NCI-H748 (cell line): ENCODE measurements at regions not wholly inside any gene's neighbourhood (a gene's known extent, or its start where the extent isn't known, plus 50 kb on each side); places are given as distances from the start of the nearest gene placed in this dataset.
"Not testable (repeated sequence)": the region's sequence is repeated elsewhere in the genome, so short reads cannot be mapped to it uniquely, and the experiment has no call there.

Source experiments
- DNase-seq: peaks from one replicate; lab custom pipeline; 2025; ENCODE audit not compliant: unreplicated experiment; lab: John Stamatoyannopoulos, UW

DNA sequence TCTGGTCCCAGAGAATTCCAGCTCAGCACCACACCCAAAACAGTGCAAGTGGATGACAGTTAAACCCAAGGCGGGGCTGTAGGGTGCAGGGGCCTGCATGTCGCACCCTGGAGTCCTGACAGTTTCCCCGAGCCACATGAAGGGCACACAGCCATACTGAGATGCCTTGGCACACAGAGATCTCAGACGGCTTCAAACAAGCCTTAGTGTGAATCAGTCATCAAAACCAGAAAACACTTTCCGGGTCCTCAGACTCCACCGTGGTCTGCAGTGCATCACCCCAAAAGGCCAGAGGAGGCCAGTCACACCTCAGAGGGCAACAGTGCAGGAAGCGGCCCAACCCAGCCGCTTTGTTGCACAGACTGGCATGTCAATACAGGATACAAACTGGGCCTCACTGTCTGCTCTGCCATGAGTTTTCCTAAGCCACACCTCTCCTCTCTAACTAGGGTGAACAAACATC lies 64.6 kb upstream of the ENPP6 start:
- peak; percentile 48 for DNase-seq

GRCh38 chr4:184281231-184282139 lies 63.8 kb upstream of the ENPP6 start:
- DNase-seq, result no peak

- no peak for DNase-seq
Observed at GRCh38 chr4:184280591-184281071, 63.0 kb upstream of the ENPP6 start.

- no peak for DNase-seq
Observed at GRCh38 chr4:184280137-184280536, 62.5 kb upstream of the ENPP6 start.

DNA sequence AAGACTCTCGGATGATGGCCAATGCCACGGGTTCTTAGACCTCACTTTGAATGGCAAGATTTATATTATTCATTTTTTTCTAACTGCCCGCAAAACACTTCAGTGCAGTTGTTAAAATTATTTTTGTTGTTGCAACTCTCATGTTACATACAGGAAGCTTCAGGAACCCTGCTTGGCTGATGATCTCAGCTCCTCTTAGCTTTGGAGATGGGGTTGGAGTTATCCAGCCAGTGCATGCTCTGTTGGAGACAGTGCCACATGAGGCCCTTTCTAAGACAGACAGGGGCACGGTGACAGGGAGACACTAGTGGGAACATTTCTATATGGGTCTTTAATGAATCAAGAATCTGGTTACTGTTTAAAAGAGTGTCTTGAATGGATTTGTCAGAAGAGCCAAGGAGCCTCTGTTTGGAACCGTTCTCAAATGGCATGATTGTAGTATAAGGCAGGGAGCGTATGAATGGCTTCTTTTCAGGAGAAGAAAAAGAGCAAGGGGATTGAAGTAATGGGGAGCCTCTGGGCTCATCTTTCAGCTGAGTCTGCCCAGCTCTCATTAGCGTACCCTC lies 61.9 kb upstream of the ENPP6 start:
- no peak for DNase-seq

- not testable (repeated sequence) for DNase-seq
Observed at GRCh38 chr4:184277769-184278168, 60.1 kb upstream of the ENPP6 start.

DNA sequence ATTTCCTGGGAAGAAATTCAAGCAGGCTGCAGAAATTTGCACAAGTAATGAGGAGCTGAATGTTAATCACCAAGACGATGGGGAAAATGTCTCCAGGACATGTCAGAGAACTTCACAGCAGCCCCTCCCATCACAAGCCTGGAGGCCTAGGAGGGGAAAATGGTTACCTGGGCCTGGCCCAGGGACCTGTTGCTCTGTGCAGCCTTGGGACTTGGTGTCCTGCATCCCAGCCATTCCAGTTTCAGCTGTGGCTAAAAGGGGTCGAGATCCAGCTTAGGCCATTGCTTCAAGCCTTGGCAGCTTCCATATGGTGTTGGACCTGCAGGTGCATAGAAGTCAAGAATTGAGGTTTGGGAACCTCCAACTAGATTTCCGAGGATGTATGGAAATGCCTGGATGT lies 59.3 kb upstream of the ENPP6 start:
- DNase-seq, result not testable (repeated sequence)

DNA sequence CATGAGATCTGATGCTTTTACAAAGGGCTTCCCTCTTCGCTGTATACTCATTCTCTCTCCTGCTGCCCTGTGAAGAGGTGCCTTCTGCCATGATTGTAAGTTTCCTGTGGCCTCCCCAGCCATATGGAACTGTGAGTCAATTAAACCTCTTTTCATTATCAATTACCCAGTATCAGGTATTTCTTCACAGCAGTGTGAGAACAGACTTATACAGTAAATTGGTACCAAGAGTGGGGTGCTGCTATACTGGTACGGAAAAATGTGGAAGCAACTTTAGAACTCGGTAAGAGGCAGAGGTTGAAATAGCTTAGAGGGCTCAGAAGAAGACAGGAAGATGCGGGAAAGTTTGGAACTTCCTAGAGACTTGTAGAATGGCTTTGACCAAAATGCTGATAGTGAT lies 58.7 kb upstream of the ENPP6 start:
- not testable (repeated sequence) for DNase-seq

DNA sequence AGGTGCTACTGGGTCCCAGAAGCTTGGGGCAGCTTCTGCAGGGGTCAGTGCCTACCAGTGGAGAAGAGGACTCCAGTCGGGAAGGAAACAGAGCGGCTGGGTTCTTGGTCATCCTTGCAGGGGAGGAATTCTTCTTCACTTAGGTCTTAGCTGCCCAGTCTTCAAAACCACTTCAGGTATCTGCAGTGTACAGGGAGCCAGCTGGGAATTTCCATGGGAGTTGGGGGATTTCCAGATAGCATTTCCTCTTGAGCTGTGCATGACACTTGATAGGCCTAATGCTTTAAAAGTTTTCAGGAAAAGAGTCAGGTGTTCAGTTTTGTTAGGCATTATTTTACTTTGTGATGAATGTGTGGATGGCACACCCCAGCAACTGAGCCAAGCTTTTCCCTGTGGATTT lies 58.1 kb upstream of the ENPP6 start:
- DNase-seq, result no peak

- DNase-seq, result no peak
Observed at GRCh38 chr4:184274286-184274951, 56.7 kb upstream of the ENPP6 start.

DNA sequence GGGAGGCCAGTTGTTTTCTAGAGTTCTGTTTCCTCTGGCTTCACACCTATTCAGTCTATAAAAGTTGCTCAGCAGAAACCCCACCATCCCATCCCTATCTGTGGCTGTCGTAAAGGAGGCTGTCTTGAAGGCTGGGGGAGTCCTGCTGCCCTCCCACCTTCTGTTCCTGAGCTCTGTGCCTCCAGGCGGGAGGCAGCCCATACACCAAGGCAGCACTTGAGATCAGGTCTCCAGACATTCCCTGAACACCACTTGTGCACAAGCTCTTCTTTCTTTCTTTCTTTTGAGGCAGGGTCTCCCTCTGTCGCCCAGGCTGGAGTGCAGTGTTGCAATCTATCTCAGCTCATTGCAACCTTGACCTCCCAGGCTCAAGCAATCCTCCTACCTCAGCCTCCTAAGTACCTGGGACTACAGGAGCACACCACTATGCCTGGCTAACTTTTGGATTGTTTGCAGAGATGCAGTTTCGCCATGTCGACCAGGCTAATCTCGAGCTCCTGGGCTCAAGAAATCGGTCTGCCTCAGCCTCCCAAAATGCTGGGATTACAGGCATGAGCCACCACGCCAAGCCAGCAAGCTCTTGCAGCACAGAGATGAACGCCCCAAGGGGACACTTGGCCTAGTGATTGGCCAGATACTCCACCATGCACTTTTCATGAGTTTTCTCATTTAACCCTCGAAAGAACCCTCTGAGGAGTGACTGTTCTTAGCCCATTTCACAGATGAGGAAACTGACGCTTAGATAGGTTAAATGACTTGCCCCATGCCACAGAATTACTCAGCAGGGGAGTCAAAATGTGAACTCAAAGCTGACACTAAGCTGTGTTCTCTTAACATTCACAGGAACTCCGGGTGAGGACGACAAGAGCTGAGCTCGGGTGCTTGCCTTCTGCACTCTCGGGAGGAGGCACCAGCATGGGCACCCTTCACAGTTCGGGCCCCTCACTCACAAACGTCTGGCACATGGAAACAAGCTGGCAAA lies 55.8 kb upstream of the ENPP6 start:
- DNase-seq, result no peak

- no peak for DNase-seq
Observed at GRCh38 chr4:184270808-184271413, 53.2 kb upstream of the ENPP6 start.

DNA sequence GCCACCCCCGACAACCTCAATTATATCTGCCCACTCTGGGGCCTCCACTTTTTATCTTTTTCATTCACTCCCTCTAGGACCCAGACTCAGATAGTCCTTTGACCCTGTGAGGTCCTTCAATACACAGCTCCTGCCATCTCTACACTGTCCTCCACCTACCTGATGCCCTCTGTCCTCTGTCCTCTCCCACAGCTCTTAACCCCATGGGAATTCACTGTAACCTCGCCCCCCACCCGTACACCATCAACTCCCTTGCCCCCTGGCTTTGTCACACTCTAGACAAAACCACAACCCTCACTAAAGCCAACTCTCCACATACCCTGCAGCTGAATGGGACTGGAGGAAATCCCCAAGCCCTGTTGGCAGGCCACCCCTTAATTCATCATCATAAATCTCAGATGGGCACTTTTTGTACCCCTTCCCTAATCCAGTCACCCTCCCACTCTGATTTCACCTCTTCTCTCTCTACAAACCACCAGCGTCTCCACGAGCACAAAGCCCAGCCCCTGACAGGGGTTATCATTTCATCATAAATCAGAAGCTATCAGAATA lies 52.3 kb upstream of the ENPP6 start:
- DNase-seq, result no peak

- peak; percentile 38 for DNase-seq
Observed at GRCh38 chr4:184268584-184269160, 51.0 kb upstream of the ENPP6 start.

- DNase-seq, result peak; percentile 76
Observed at GRCh38 chr4:184267673-184268583, 50.3 kb upstream of the ENPP6 start.
